ENCODE measurements at regions not wholly inside any gene's neighbourhood (a gene's known extent, or its start where the extent isn't known, plus 50 kb on each side); places are given as distances from the start of the nearest gene placed in this dataset.

DNA sequence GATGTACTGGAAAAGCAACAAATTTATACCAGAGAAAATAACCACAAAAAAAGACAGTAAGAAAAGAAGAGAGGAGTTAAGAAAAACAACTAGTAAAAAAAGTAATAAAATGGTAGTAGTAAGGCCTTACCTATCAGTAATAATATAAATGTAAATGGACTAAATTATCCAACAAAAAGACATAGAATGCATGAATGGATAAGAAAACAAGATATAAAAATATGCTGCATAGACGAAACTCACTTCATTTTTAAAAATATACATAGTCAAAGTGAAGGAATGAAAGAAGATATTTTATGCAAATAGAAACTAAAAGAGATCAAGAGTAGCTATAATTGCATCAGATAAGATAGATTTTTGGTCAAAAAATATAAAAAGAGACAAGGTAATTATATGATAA is 739.1 kb downstream of the DNAJB9 start:
- Histone ChIP-seq H3K27ac (replicated peaks in 1 of 4) (no peak overlapping the region), H3K36me3 (no peaks in the 10 kb centered on the region), H3K4me1 (no peaks in the 10 kb centered on the region), H3K27me3 (no peaks in the 10 kb centered on the region), H3K4me3 (no peak overlapping the region), H3K9me3 (peaks cover 0 to 36% (median 12%) of the 10 kb centered on the region in 4 donors)
- no peak for TF ChIP-seq POLR2AphosphoS5 (IDR thresholded peaks at IDR 0.05)
- no peak for TF ChIP-seq POLR2A (IDR thresholded peaks at IDR 0.05; ENCODE audit: low read depth)
- no peak for TF ChIP-seq EP300 (IDR thresholded peaks at IDR 0.05)
- TF ChIP-seq, protein P1, sequence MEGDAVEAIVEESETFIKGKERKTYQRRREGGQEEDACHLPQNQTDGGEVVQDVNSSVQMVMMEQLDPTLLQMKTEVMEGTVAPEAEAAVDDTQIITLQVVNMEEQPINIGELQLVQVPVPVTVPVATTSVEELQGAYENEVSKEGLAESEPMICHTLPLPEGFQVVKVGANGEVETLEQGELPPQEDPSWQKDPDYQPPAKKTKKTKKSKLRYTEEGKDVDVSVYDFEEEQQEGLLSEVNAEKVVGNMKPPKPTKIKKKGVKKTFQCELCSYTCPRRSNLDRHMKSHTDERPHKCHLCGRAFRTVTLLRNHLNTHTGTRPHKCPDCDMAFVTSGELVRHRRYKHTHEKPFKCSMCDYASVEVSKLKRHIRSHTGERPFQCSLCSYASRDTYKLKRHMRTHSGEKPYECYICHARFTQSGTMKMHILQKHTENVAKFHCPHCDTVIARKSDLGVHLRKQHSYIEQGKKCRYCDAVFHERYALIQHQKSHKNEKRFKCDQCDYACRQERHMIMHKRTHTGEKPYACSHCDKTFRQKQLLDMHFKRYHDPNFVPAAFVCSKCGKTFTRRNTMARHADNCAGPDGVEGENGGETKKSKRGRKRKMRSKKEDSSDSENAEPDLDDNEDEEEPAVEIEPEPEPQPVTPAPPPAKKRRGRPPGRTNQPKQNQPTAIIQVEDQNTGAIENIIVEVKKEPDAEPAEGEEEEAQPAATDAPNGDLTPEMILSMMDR (IDR thresholded peaks at IDR 0.05) = no peak
- 78% methylated on average over 1 of the region's 1 CpG for WGBS
- intact Hi-C loops (cut with DNase I) = no loop called here
- no peak for DNase-seq (ENCODE audit: extremely low spot score)

GRCh38 chr7:109309790-109310189 is 740.1 kb downstream of the DNAJB9 start:
- no peak overlapping the region for H3K27ac ChIP-seq (replicated peaks in 1 of 4)
- WGBS = no CpG with 5 or more reads among the region's 3 CpGs
- no peak for TF ChIP-seq POLR2A (IDR thresholded peaks at IDR 0.05; ENCODE audit: low read depth)
- no peak for TF ChIP-seq EP300 (IDR thresholded peaks at IDR 0.05)
- TF ChIP-seq, protein P1 (IDR thresholded peaks at IDR 0.05) = no peak
- no peak for TF ChIP-seq POLR2AphosphoS5 (IDR thresholded peaks at IDR 0.05)

DNA sequence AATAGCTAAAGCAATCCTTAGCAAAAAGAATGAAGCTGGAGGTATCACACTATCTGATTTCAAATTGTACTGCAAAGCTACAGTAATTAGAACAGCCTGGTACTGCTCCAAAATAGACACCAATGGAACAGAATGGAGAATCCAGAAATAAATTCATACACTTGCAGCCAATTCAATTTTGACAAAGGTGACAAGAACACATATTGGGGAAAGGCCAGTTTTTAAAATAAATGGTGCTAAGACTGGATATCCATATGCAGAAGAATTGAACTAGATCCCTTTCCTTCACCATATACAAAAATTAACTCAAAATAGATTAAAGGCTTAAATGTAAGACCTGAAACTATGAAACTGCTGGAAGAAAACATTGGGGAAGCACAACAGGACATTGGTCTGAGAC is 748.5 kb downstream of the DNAJB9 start:
- H3K9me3 ChIP-seq = no peaks in the 10 kb centered on the region
- H3K27me3 ChIP-seq = no peaks in the 10 kb centered on the region
- DNase-seq (ENCODE audit: extremely low spot score) = no peak
- H3K4me3 ChIP-seq = no peak overlapping the region
- H3K27ac ChIP-seq (replicated peaks in 1 of 4) = no peak overlapping the region
- H3K4me1 ChIP-seq = no peaks in the 10 kb centered on the region
- TF ChIP-seq, protein P1 (IDR thresholded peaks at IDR 0.05) = no peak
- no peak for TF ChIP-seq POLR2A (IDR thresholded peaks at IDR 0.05; ENCODE audit: low read depth)
- no peak for TF ChIP-seq POLR2AphosphoS5 (IDR thresholded peaks at IDR 0.05)
- no peak for TF ChIP-seq EP300 (IDR thresholded peaks at IDR 0.05)
- no peaks in the 10 kb centered on the region for H3K36me3 ChIP-seq
- intact Hi-C loops (cut with DNase I) = no loop called here

More at GRCh38 chr7:109309790-109310189, 740.1 kb downstream of the DNAJB9 start:
- intact Hi-C loops (cut with DNase I) = no loop called here
- Histone ChIP-seq H3K27me3 (no peaks in the 10 kb centered on the region), H3K36me3 (no peaks in the 10 kb centered on the region), H3K4me1 (no peaks in the 10 kb centered on the region), H3K9me3 (peaks cover 0 to 28% (median 12%) of the 10 kb centered on the region in 4 donors), H3K4me3 (no peak overlapping the region)
- DNase-seq (ENCODE audit: extremely low spot score) = no peak

- Histone ChIP-seq H3K4me3 (no peak overlapping the region), H3K9me3 (no peaks in the 10 kb centered on the region), H3K27me3 (no peaks in the 10 kb centered on the region), H3K36me3 (no peaks in the 10 kb centered on the region), H3K27ac (replicated peaks in 1 of 4) (no peak overlapping the region), H3K4me1 (no peaks in the 10 kb centered on the region)
- WGBS = 73% methylated on average over 2 of the region's 2 CpGs
- TF ChIP-seq, protein P1 (IDR thresholded peaks at IDR 0.05) = no peak
- TF ChIP-seq EP300 (IDR thresholded peaks at IDR 0.05) (no peak), POLR2AphosphoS5 (IDR thresholded peaks at IDR 0.05) (no peak), POLR2A (IDR thresholded peaks at IDR 0.05; ENCODE audit: low read depth) (no peak)
- intact Hi-C loops (cut with DNase I) = no loop called here
- DNase-seq (ENCODE audit: extremely low spot score) = no peak
These were observed 753.2 kb downstream of the DNAJB9 start for GRCh38 chr7:109322833-109323232.

GRCh38 chr7:109331423-109331822 is 761.7 kb downstream of the DNAJB9 start:
- Histone ChIP-seq H3K27me3 (no peaks in the 10 kb centered on the region), H3K9me3 (no peaks in the 10 kb centered on the region), H3K27ac (replicated peaks in 1 of 4) (no peak overlapping the region), H3K4me3 (no peak overlapping the region), H3K4me1 (no peaks in the 10 kb centered on the region), H3K36me3 (no peaks in the 10 kb centered on the region)
- DNase-seq (ENCODE audit: extremely low spot score) = no peak
- 80% methylated on average over 4 of the region's 4 CpGs for WGBS
- intact Hi-C loops (cut with DNase I) = no loop called here
- TF ChIP-seq, protein P1 (IDR thresholded peaks at IDR 0.05) = no peak
- no peak for TF ChIP-seq EP300 (IDR thresholded peaks at IDR 0.05)
- TF ChIP-seq POLR2A (IDR thresholded peaks at IDR 0.05; ENCODE audit: low read depth) = no peak
- TF ChIP-seq POLR2AphosphoS5 (IDR thresholded peaks at IDR 0.05) = no peak

Measured in esophagus muscularis mucosa (tissue), 4 donors.